ENCODE measurements at regions not wholly inside any gene's neighbourhood (a gene's known extent, or its start where the extent isn't known, plus 50 kb on each side); places are given as distances from the start of the nearest gene placed in this dataset.

- TF ChIP-seq POLR2A (IDR thresholded peaks at IDR 0.05): no peak
- TF ChIP-seq, protein P1, sequence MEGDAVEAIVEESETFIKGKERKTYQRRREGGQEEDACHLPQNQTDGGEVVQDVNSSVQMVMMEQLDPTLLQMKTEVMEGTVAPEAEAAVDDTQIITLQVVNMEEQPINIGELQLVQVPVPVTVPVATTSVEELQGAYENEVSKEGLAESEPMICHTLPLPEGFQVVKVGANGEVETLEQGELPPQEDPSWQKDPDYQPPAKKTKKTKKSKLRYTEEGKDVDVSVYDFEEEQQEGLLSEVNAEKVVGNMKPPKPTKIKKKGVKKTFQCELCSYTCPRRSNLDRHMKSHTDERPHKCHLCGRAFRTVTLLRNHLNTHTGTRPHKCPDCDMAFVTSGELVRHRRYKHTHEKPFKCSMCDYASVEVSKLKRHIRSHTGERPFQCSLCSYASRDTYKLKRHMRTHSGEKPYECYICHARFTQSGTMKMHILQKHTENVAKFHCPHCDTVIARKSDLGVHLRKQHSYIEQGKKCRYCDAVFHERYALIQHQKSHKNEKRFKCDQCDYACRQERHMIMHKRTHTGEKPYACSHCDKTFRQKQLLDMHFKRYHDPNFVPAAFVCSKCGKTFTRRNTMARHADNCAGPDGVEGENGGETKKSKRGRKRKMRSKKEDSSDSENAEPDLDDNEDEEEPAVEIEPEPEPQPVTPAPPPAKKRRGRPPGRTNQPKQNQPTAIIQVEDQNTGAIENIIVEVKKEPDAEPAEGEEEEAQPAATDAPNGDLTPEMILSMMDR (IDR thresholded peaks at IDR 0.05): no peak
Observed at GRCh38 chr13:70967564-70967963, 859.3 kb upstream of the KLHL1 start.
